Trophoblast cell (in vitro differentiated cells and primary cell): ENCODE measurements at regions not wholly inside any gene's neighbourhood (a gene's known extent, or its start where the extent isn't known, plus 50 kb on each side); places are given as distances from the start of the nearest gene placed in this dataset.

Source experiments
- DNase-seq, 2 donors: peaks; one replicate each; pipeline ENCODE4 v3.0.0-alpha.2; 2016
- H2AFZ ChIP-seq: 2 replicates; pipeline ENCODE4 v1.6.1; 2013; ENCODE audit warnings: low read length, moderate library complexity, mild to moderate bottlenecking; ENCODE audit not compliant: insufficient read depth, poor library complexity
- H2AK5ac ChIP-seq: 2 replicates; pipeline ENCODE4 v1.6.1; 2013; ENCODE audit warnings: mild to moderate bottlenecking, low read length
- H2BK120ac ChIP-seq: 2 replicates; pipeline ENCODE4 v1.6.1; 2013; ENCODE audit warnings: low read length, mild to moderate bottlenecking, moderate library complexity; ENCODE audit not compliant: insufficient read depth, poor library complexity
- H2BK12ac ChIP-seq: 2 replicates; pipeline ENCODE4 v1.6.1; 2013; ENCODE audit warnings: mild to moderate bottlenecking, low read length, moderate library complexity
- H2BK5ac ChIP-seq: 2 replicates; pipeline ENCODE4 v1.6.1; 2013; ENCODE audit warnings: low read length, low read depth, moderate library complexity, mild to moderate bottlenecking; ENCODE audit not compliant: poor library complexity
- H3K14ac ChIP-seq: 2 replicates; pipeline ENCODE4 v1.6.1; 2013; ENCODE audit warnings: mild to moderate bottlenecking, low read length
- H3K18ac ChIP-seq: 2 replicates; pipeline ENCODE4 v1.6.1; 2013; ENCODE audit warnings: mild to moderate bottlenecking, low read length
- H3K23ac ChIP-seq: 2 replicates; pipeline ENCODE4 v1.6.1; 2013; ENCODE audit warnings: low read length
- H3K27ac ChIP-seq: 2 replicates; pipeline ENCODE4 v1.5.1; 2013; ENCODE audit warnings: low read depth, mild to moderate bottlenecking, inconsistent platforms, low read length, moderate library complexity
- H3K27me3 ChIP-seq: 2 replicates; pipeline ENCODE4 v1.6.1; 2013; ENCODE audit warnings: inconsistent platforms, mild to moderate bottlenecking, low read length, moderate library complexity; ENCODE audit not compliant: insufficient read depth
- H3K36me3 ChIP-seq, 2 experiments: 1 replicate in 1 of 2; 2 replicates in 1 of 2; pipeline ENCODE4 v1.6.1; 2013; ENCODE audit warnings: low read length in 2 of 2, mild to moderate bottlenecking in 2 of 2, moderate library complexity in 1 of 2; ENCODE audit not compliant: insufficient read depth in 2 of 2, control insufficient read depth in 1 of 2
- H3K4ac ChIP-seq: 2 replicates; pipeline ENCODE4 v1.6.1; 2013; ENCODE audit warnings: low read depth, mild to moderate bottlenecking, low read length, moderate library complexity
- H3K4me1 ChIP-seq, 2 experiments: 1 replicate in 1 of 2; 2 replicates in 1 of 2; pipeline ENCODE4 v1.6.1; 2013; ENCODE audit warnings: low read length in 2 of 2, mild to moderate bottlenecking in 2 of 2, moderate library complexity in 1 of 2; ENCODE audit not compliant: insufficient read depth in 2 of 2, control insufficient read depth in 1 of 2
- H3K4me2 ChIP-seq: 2 replicates; pipeline ENCODE4 v1.6.1; 2013; ENCODE audit warnings: inconsistent platforms, mild to moderate bottlenecking, low read length, moderate library complexity
- H3K4me3 ChIP-seq: 2 replicates; pipeline ENCODE4 v1.5.1; 2013; ENCODE audit warnings: mild to moderate bottlenecking, low read depth, low read length, inconsistent platforms
- H3K79me1 ChIP-seq: one replicate; pipeline ENCODE4 v1.6.1; 2013; ENCODE audit warnings: low read length
- H3K79me2 ChIP-seq: 2 replicates; pipeline ENCODE4 v1.6.1; 2013; ENCODE audit warnings: low read length, mild to moderate bottlenecking; ENCODE audit not compliant: control insufficient read depth, insufficient read depth, poor library complexity
- H3K9ac ChIP-seq: 2 replicates; pipeline ENCODE4 v1.6.1; 2013; ENCODE audit warnings: mild to moderate bottlenecking, low read length
- H3K9me3 ChIP-seq: 2 replicates; pipeline ENCODE4 v1.6.1; 2013; ENCODE audit warnings: low read depth, mild to moderate bottlenecking, control low read depth, inconsistent platforms, low read length; ENCODE audit not compliant: insufficient read depth
- H4K12ac ChIP-seq: 2 replicates; pipeline ENCODE4 v1.6.1; 2013; ENCODE audit warnings: low read depth, mild to moderate bottlenecking, low read length, moderate library complexity
- H4K8ac ChIP-seq: 2 replicates; pipeline ENCODE4 v1.6.1; 2013; ENCODE audit warnings: low read depth, mild to moderate bottlenecking, low read length, moderate library complexity
- H4K91ac ChIP-seq: one replicate; pipeline ENCODE4 v1.6.1; 2013; ENCODE audit warnings: low read depth, mild to moderate bottlenecking, low read length, moderate library complexity
- WGBS: extraction: QIAGEN DNeasy Blood & Tissue Kit; methylation state at CpG from one replicate; pipeline ENCODE4 v1.1.7; 2013; ENCODE audit warnings: missing lambda C conversion rate; ENCODE audit not compliant: insufficient read length, insufficient coverage; ENCODE audit errors: extremely low coverage; 5-methylcytosine and 5-hydroxymethylcytosine counted together

- no peak overlapping the region for H2BK5ac ChIP-seq
- H4K12ac ChIP-seq = no peak overlapping the region
- H2BK120ac ChIP-seq = no peak overlapping the region
- H3K4me1 ChIP-seq = no peaks in the 10 kb centered on the region
- no peak overlapping the region for H2AFZ ChIP-seq
- H3K23ac ChIP-seq = no peak overlapping the region
- H2BK12ac ChIP-seq = no peak overlapping the region
- no peak overlapping the region for H3K4me2 ChIP-seq
- DNase-seq = no peak
- H4K8ac ChIP-seq = no peak overlapping the region
- H3K9me3 ChIP-seq = no peaks in the 10 kb centered on the region
- no peak overlapping the region for H3K27ac ChIP-seq
- H3K9ac ChIP-seq = no peak overlapping the region
- H4K91ac ChIP-seq = no peak overlapping the region
- no peak overlapping the region for H3K18ac ChIP-seq
- no peak overlapping the region for H3K14ac ChIP-seq
- no peak overlapping the region for H2AK5ac ChIP-seq
- no peak overlapping the region for H3K4ac ChIP-seq
- H3K4me3 ChIP-seq = no peak overlapping the region
- peaks cover 2% of the 10 kb centered on the region for H3K79me1 ChIP-seq
- no peaks in the 10 kb centered on the region for H3K27me3 ChIP-seq
- no peaks in the 10 kb centered on the region for H3K79me2 ChIP-seq
- no peaks in the 10 kb centered on the region for H3K36me3 ChIP-seq
Measured at GRCh38 chr13:85486663-85487062, 312.6 kb downstream of the SLITRK6 start.

GRCh38 chr13:85473144-85473543 lies 326.1 kb downstream of the SLITRK6 start:
- no peak overlapping the region for H3K23ac ChIP-seq
- no peaks in the 10 kb centered on the region for H3K9me3 ChIP-seq
- H4K12ac ChIP-seq = no peak overlapping the region
- H3K4me2 ChIP-seq = no peak overlapping the region
- no peak overlapping the region for H3K18ac ChIP-seq
- H3K27ac ChIP-seq = no peak overlapping the region
- H2AFZ ChIP-seq = no peak overlapping the region
- no peak overlapping the region for H4K8ac ChIP-seq
- no peaks in the 10 kb centered on the region for H3K36me3 ChIP-seq
- H2BK120ac ChIP-seq = no peak overlapping the region
- no peaks in the 10 kb centered on the region for H3K4me1 ChIP-seq
- H3K4me3 ChIP-seq = no peak overlapping the region
- no peak overlapping the region for H3K14ac ChIP-seq
- H4K91ac ChIP-seq = no peak overlapping the region
- no peak overlapping the region for H2BK12ac ChIP-seq
- H3K79me1 ChIP-seq = no peaks in the 10 kb centered on the region
- no peak for DNase-seq
- no peak overlapping the region for H3K9ac ChIP-seq
- no peak overlapping the region for H2AK5ac ChIP-seq
- H3K79me2 ChIP-seq = no peaks in the 10 kb centered on the region
- no CpG with 5 or more reads among the region's 2 CpGs for WGBS
- H3K4ac ChIP-seq = no peak overlapping the region
- no peaks in the 10 kb centered on the region for H3K27me3 ChIP-seq
- no peak overlapping the region for H2BK5ac ChIP-seq

DNA sequence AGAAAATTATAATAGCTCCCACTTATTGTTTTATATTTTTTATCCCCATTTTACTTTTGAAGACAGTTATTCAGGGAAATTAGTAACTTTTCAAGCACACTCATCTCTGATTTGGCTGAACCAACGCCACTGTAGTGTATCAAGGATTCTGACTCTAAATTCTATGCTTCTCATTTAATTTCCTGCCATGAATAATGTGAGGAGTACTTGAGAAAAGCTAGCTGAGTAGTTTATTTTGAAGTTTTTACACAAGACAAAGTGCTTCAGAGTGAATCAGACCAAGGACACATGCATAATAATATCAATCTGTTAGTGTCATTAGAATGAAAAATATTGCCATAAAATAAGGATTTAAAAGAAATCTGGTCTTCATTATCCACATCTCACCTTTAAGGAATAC lies 329.9 kb downstream of the SLITRK6 start:
- peaks cover 2% of the 10 kb centered on the region for H3K79me1 ChIP-seq
- no peak overlapping the region for H3K4me2 ChIP-seq
- H3K23ac ChIP-seq = no peak overlapping the region
- H3K27ac ChIP-seq = no peak overlapping the region
- no peak overlapping the region for H2BK5ac ChIP-seq
- no peaks in the 10 kb centered on the region for H3K79me2 ChIP-seq
- no peaks in the 10 kb centered on the region for H3K4me1 ChIP-seq
- H3K18ac ChIP-seq = no peak overlapping the region
- no peak overlapping the region for H3K9ac ChIP-seq
- no peak overlapping the region for H2BK12ac ChIP-seq
- H3K4me3 ChIP-seq = no peak overlapping the region
- no peak overlapping the region for H3K4ac ChIP-seq
- no peak overlapping the region for H3K14ac ChIP-seq
- H4K91ac ChIP-seq = no peak overlapping the region
- no peak overlapping the region for H4K12ac ChIP-seq
- no peak for DNase-seq
- H3K9me3 ChIP-seq = no peaks in the 10 kb centered on the region
- no peak overlapping the region for H2AK5ac ChIP-seq
- no CpG with 5 or more reads among the region's 1 CpG for WGBS
- H3K27me3 ChIP-seq = no peaks in the 10 kb centered on the region
- H4K8ac ChIP-seq = no peak overlapping the region
- no peaks in the 10 kb centered on the region for H3K36me3 ChIP-seq
- no peak overlapping the region for H2AFZ ChIP-seq
- H2BK120ac ChIP-seq = no peak overlapping the region

- Histone ChIP-seq H3K4me2 (no peak overlapping the region), H4K91ac (no peak overlapping the region), H3K79me2 (no peaks in the 10 kb centered on the region), H3K4ac (no peak overlapping the region), H3K27ac (no peak overlapping the region), H4K8ac (no peak overlapping the region), H2AK5ac (no peak overlapping the region), H2BK12ac (no peak overlapping the region), H3K14ac (no peak overlapping the region), H3K27me3 (no peaks in the 10 kb centered on the region), H3K9ac (no peak overlapping the region), H3K9me3 (peaks cover 1% of the 10 kb centered on the region), H2BK120ac (no peak overlapping the region), H2BK5ac (no peak overlapping the region), H3K18ac (no peak overlapping the region), H3K4me3 (no peak overlapping the region), H3K79me1 (peaks cover 7% of the 10 kb centered on the region), H4K12ac (no peak overlapping the region), H3K36me3 (peaks cover 0 to 3% of the 10 kb centered on the region in 2 experiments), H2AFZ (no peak overlapping the region), H3K4me1 (no peaks in the 10 kb centered on the region), H3K23ac (no peak overlapping the region)
- WGBS = no CpG with 5 or more reads among the region's 3 CpGs
- no peak for DNase-seq
Measured at GRCh38 chr13:85462792-85463425, 336.3 kb downstream of the SLITRK6 start.
